ENCODE measurements at regions not wholly inside any gene's neighbourhood (a gene's known extent, or its start where the extent isn't known, plus 50 kb on each side); places are given as distances from the start of the nearest gene placed in this dataset.

DNA sequence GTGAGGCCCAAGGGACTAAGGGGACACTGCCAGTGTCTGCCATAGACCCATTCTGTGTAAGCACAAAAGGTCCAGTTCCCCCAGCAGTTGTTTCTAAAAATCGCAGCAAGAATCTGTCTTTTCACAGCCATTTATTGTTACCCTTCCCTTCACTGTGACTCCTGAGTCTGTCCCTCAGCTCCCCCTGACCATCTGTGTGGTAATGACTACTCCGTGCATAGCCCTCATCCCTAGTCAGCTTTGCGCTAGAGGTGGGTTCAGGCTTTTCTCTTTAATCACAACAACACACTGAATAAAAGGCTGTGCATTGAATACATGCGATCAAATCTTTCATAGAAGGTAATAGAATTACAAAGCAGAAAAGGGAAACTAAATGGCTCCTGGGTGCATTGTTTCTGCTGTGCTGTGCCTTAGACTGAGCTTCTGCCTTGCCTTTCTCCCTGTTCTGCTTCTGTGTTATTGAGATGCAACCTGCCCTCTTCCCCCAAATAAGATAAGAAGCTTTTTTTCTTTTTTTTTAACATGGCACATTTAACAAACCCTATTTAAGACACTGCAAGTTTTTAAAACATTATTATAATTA, 836.0 kb upstream of the CDH2 start:
- Histone ChIP-seq H3K9me2 (replicated peaks; ENCODE audit: insufficient read depth) (no peaks in the 10 kb centered on the region), H4K20me1 (ENCODE audit: insufficient read depth, poor library complexity, severe bottlenecking) (no peaks in the 10 kb centered on the region), H3K27ac (no peak overlapping the region), H3K4me2 (no peak overlapping the region), H3K4me3 (no peak overlapping the region), H3K36me3 (replicated peaks; ENCODE audit: insufficient read depth, low read depth) (no peaks in the 10 kb centered on the region), H3K79me2 (no peaks in the 10 kb centered on the region), H2AFZ (no peak overlapping the region), H3K27me3 (no peaks in the 10 kb centered on the region), H3K9me3 (ENCODE audit: low read depth) (no peaks in the 10 kb centered on the region), H3K4me1 (ENCODE audit: insufficient read depth) (no peaks in the 10 kb centered on the region)
- WGBS (ENCODE audit: low lambda C conversion rate, missing lambda C conversion rate), result 94% methylated on average over 4 of the region's 4 CpGs
- DNase-seq (ENCODE audit: low spot score), result no peak
- TF ChIP-seq EZH2 (IDR thresholded peaks at IDR 0.05; ENCODE audit: borderline replicate concordance) (no peak), CTCF (IDR thresholded peaks at IDR 0.05; ENCODE audit: poor library complexity) (no peak), EZH2phosphoT487 (IDR thresholded peaks at IDR 0.05; ENCODE audit: low read depth, severe bottlenecking, unreplicated experiment) (no peak)

GRCh38 chr18:29012364-29012763, 835.4 kb upstream of the CDH2 start:
- Histone ChIP-seq H2AFZ (no peak overlapping the region), H3K4me2 (no peak overlapping the region), H4K20me1 (ENCODE audit: insufficient read depth, poor library complexity, severe bottlenecking) (no peaks in the 10 kb centered on the region), H3K9me3 (ENCODE audit: low read depth) (no peaks in the 10 kb centered on the region), H3K36me3 (replicated peaks; ENCODE audit: insufficient read depth, low read depth) (no peaks in the 10 kb centered on the region), H3K4me1 (ENCODE audit: insufficient read depth) (no peaks in the 10 kb centered on the region), H3K27ac (no peak overlapping the region), H3K79me2 (no peaks in the 10 kb centered on the region), H3K27me3 (no peaks in the 10 kb centered on the region), H3K4me3 (no peak overlapping the region), H3K9me2 (replicated peaks; ENCODE audit: insufficient read depth) (no peaks in the 10 kb centered on the region)
- TF ChIP-seq EZH2phosphoT487 (IDR thresholded peaks at IDR 0.05; ENCODE audit: low read depth, severe bottlenecking, unreplicated experiment), result no peak
- no peak for TF ChIP-seq CTCF (IDR thresholded peaks at IDR 0.05; ENCODE audit: poor library complexity)
- TF ChIP-seq EZH2 (IDR thresholded peaks at IDR 0.05; ENCODE audit: borderline replicate concordance), result no peak
- 85% methylated on average over 5 of the region's 5 CpGs for WGBS (ENCODE audit: low lambda C conversion rate, missing lambda C conversion rate)
- no peak for DNase-seq (ENCODE audit: low spot score)

- Histone ChIP-seq H3K27ac (no peak overlapping the region), H3K4me2 (no peak overlapping the region)
- 96% methylated on average over 2 of the region's 2 CpGs for WGBS (ENCODE audit: low lambda C conversion rate, missing lambda C conversion rate)
Observed at GRCh38 chr18:29009250-29009803, 832.4 kb upstream of the CDH2 start.

More at GRCh38 chr18:29009250-29009803, 832.4 kb upstream of the CDH2 start:
- Histone ChIP-seq H2AFZ (no peak overlapping the region), H3K79me2 (no peaks in the 10 kb centered on the region), H3K4me3 (no peak overlapping the region), H3K9me2 (replicated peaks; ENCODE audit: insufficient read depth) (no peaks in the 10 kb centered on the region), H3K27me3 (no peaks in the 10 kb centered on the region), H3K4me1 (ENCODE audit: insufficient read depth) (no peaks in the 10 kb centered on the region), H3K36me3 (replicated peaks; ENCODE audit: insufficient read depth, low read depth) (no peaks in the 10 kb centered on the region), H4K20me1 (ENCODE audit: insufficient read depth, poor library complexity, severe bottlenecking) (no peaks in the 10 kb centered on the region), H3K9me3 (ENCODE audit: low read depth) (no peaks in the 10 kb centered on the region)
- TF ChIP-seq EZH2 (IDR thresholded peaks at IDR 0.05; ENCODE audit: borderline replicate concordance) (no peak), CTCF (IDR thresholded peaks at IDR 0.05; ENCODE audit: poor library complexity) (no peak), EZH2phosphoT487 (IDR thresholded peaks at IDR 0.05; ENCODE audit: low read depth, severe bottlenecking, unreplicated experiment) (no peak)
- no peak for DNase-seq (ENCODE audit: low spot score)

Measured in hepatocyte (in vitro differentiated cells).